ENCODE measurements at regions not wholly inside any gene's neighbourhood (a gene's known extent, or its start where the extent isn't known, plus 50 kb on each side); places are given as distances from the start of the nearest gene placed in this dataset.

GRCh38 chr9:107922260-107922659, 432.7 kb upstream of the KLF4 start:
- Histone ChIP-seq H3K79me2 (ENCODE audit: control insufficient read depth, insufficient read depth, low read length) (no peaks in the 10 kb centered on the region), H3K4me2 (ENCODE audit: insufficient read depth, low read length) (no peak overlapping the region), H3K27ac (ENCODE audit: insufficient read depth, low read depth, low read length) (no peak overlapping the region), H3K9me1 (replicated peaks; ENCODE audit: control insufficient read depth, extremely low read depth, insufficient read depth, low read length) (no peaks in the 10 kb centered on the region), H3K27me3 (ENCODE audit: control insufficient read depth in 2 of 2, insufficient read depth in 2 of 2, low read length in 2 of 2) (no peaks in the 10 kb centered on the region), H4K20me1 (replicated peaks; ENCODE audit: control insufficient read depth, extremely low read depth, insufficient read depth, low read length) (no peaks in the 10 kb centered on the region), H3K4me3 (replicated peaks in 1 of 3; ENCODE audit: insufficient read depth in 1 of 3, low read depth in 1 of 3, low read length in 3 of 3) (no peak overlapping the region), H3K9me3 (replicated peaks; ENCODE audit: control insufficient read depth, insufficient read depth, low read length) (no peaks in the 10 kb centered on the region), H3K4me1 (ENCODE audit: control insufficient read depth, extremely low read depth, insufficient read depth, low read length) (no peaks in the 10 kb centered on the region), H3K36me3 (ENCODE audit: control insufficient read depth in 2 of 2, extremely low read depth in 1 of 2, insufficient read depth in 2 of 2, low read length in 2 of 2) (no peaks in the 10 kb centered on the region), H3K9ac (replicated peaks; ENCODE audit: extremely low read depth, insufficient read depth, low read length) (no peak overlapping the region), H2AFZ (ENCODE audit: low read depth, low read length) (no peak overlapping the region)
- FAIRE-seq (no peak), DNase-seq (ENCODE audit: low read depth, low spot score) (no peak)
- ChIA-PET CTCF (no interaction called here), POLR2A (no interaction called here)
- intact Hi-C loops (cut with micrococcal nuclease) = no loop called here
- dilution Hi-C loops (cut with MboI; ENCODE audit: extremely low pct_ligation_motif_present, low sequenced_read_pairs) = loop anchor here (10.0 kb wide), 1 partner anchor 163 kb away; no protein-coding TSS in a partner anchor
- BruUV-seq (replicated peaks) = no TSS peak
- TF ChIP-seq POLR2A (IDR thresholded peaks at IDR 0.05; ENCODE audit: low read depth, low read length) = no peak
- TF ChIP-seq FOS (IDR thresholded peaks at IDR 0.05; ENCODE audit: borderline replicate concordance, insufficient read depth, low read length) = no peak
- TF ChIP-seq MAX (IDR thresholded peaks at IDR 0.05; ENCODE audit: insufficient read depth, insufficient read length) = no peak
- no peak for TF ChIP-seq EZH2 (IDR thresholded peaks at IDR 0.05; ENCODE audit: borderline replicate concordance, low read depth, low read length, severe bottlenecking)
- TF ChIP-seq CTCF (IDR thresholded peaks at IDR 0.05; ENCODE audit: extremely low read depth in 1 of 2, insufficient read depth in 1 of 2, low read depth in 1 of 2, low read length in 2 of 2) = no peak
- TF ChIP-seq JUN (IDR thresholded peaks at IDR 0.05; ENCODE audit: borderline replicate concordance, insufficient read depth, insufficient read length, low read depth) = no peak
- TF ChIP-seq POLR2AphosphoS5 (IDR thresholded peaks at IDR 0.05; ENCODE audit: insufficient read depth, low read depth, low read length) = no peak
- no peak for TF ChIP-seq GATA2 (IDR thresholded peaks at IDR 0.05; ENCODE audit: insufficient read depth, insufficient read length, low read depth, low read length)
- TF ChIP-seq MYC (IDR thresholded peaks at IDR 0.05; ENCODE audit: low read depth, low read length) = no peak

All from endothelial cell of umbilical vein (primary cell).